ENCODE measurements at regions not wholly inside any gene's neighbourhood (a gene's known extent, or its start where the extent isn't known, plus 50 kb on each side); places are given as distances from the start of the nearest gene placed in this dataset.

DNA sequence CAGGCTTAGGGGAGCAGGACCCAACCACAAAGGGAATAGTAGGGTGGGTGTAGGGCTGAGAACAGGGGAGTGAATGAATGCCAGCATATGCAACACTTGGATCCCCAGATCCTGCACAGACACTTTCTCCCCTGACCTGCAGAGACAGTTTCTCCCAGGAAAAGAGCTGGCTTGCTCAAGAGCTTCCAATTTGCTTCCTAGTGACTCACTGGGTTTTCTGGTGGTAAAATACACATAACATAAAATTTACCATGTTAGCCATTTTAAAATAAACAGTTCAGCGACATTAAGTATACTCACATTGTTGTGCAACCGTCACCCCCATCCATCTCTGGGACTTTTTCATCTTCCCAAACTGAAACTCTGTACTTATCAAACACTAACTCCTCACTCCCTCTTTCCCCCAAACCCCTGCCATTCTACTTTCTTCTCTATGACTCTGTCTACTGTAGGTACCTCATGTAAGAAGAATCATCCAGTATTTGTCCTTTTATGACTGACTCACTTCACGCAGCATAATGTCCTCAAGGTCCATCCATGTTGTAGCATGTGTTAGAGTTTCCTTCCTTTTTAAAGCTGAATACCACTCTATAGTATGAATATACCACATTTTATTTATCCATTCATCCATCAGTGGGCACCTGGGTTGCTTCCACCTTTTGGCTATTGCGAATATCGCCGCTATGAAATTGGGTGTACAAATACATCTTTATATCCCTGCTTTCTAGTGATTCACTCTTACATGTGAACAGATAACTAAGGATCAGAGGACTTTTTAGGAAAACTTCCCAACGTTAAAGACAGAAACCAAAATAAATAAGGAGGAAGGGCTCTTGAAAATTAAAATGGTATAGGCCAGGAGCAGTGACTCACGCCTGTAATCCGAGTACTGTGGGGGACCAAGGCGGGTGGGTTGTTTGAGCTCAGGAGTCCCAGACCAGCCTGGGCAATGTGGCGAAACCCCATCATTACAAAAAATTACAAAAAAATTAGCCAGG is 95.6 kb upstream of the TJP1 start:
- intact Hi-C loops (cut with micrococcal nuclease) = no loop called here
- no peaks in the 10 kb centered on the region for H3K36me3 Mint-ChIP-seq (ENCODE audit: low read depth)
- CTCF ChIA-PET = no interaction called here
- no peak overlapping the region for H3K27ac Mint-ChIP-seq
- DNase-seq = no peak
- H3K4me1 Mint-ChIP-seq = no peaks in the 10 kb centered on the region
- no peak for ATAC-seq (ENCODE audit: low read depth)
- peaks cover 12% of the 10 kb centered on the region for H3K27me3 Mint-ChIP-seq
- H3K9me3 Mint-ChIP-seq = no peaks in the 10 kb centered on the region
- no peak overlapping the region for H3K4me3 Mint-ChIP-seq
- POLR2A ChIA-PET = no interaction called here
- TF ChIP-seq, protein P1, sequence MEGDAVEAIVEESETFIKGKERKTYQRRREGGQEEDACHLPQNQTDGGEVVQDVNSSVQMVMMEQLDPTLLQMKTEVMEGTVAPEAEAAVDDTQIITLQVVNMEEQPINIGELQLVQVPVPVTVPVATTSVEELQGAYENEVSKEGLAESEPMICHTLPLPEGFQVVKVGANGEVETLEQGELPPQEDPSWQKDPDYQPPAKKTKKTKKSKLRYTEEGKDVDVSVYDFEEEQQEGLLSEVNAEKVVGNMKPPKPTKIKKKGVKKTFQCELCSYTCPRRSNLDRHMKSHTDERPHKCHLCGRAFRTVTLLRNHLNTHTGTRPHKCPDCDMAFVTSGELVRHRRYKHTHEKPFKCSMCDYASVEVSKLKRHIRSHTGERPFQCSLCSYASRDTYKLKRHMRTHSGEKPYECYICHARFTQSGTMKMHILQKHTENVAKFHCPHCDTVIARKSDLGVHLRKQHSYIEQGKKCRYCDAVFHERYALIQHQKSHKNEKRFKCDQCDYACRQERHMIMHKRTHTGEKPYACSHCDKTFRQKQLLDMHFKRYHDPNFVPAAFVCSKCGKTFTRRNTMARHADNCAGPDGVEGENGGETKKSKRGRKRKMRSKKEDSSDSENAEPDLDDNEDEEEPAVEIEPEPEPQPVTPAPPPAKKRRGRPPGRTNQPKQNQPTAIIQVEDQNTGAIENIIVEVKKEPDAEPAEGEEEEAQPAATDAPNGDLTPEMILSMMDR (IDR thresholded peaks at IDR 0.05) = no peak

DNA sequence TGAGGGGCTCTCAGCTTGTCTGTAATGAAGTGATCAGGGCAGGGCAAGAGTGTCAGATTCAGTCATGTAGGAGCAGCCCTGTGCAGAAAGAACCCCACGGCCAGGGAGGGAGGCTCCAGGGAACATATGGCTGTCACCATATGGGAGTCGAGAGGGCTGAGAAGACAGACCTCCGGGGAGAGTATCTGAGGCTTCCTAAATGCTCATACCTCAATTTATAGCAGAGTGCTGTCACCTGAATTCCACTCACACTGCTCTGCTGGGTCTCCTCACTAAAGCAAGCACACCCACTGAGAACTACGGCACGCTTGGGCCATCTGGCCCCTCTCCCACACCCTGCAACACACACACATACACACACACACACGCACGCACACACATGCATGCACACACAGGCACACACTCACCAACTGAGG is 92.3 kb upstream of the TJP1 start:
- H3K27ac Mint-ChIP-seq = no peak overlapping the region
- ChIA-PET CTCF (no interaction called here), POLR2A (no interaction called here)
- DNase-seq (no peak), ATAC-seq (ENCODE audit: low read depth) (no peak)
- H3K4me1 Mint-ChIP-seq = no peaks in the 10 kb centered on the region
- H3K9me3 Mint-ChIP-seq = peaks cover 3% of the 10 kb centered on the region
- H3K4me3 Mint-ChIP-seq = no peak overlapping the region
- H3K36me3 Mint-ChIP-seq (ENCODE audit: low read depth) = no peaks in the 10 kb centered on the region
- H3K27me3 Mint-ChIP-seq = peaks cover 5% of the 10 kb centered on the region
- intact Hi-C loops (cut with micrococcal nuclease) = no loop called here
- TF ChIP-seq, protein P1 (IDR thresholded peaks at IDR 0.05) = no peak

DNA sequence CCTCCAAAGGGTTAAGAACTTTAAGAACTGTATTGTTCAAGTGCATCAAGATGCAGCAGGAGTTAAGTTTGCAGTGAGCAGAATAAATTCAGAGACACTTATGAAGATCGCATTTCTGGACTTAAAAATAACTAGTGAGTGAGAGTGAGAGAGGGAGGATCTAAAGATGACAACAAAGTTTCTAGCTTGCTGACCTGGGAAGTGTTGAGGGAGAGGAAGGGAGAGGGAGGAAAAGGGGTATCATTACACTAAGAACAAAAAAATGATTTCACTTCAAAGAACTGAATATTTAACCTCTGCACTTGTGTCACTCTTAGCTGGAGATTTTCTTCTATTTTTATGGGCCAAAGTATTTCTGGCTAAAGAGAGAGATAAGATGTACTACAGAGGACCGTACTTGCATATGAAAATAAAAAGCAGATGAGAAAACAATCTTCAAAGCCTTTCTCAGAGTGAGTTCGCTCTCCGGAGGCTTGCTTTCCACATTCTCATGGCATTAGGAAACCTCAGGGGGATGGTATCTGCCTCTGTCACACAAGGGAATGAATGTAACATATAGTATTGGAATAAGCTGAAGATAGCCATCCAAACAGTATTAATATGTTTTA is 91.4 kb upstream of the TJP1 start:
- Mint-ChIP-seq H3K27ac (no peak overlapping the region), H3K4me3 (no peak overlapping the region), H3K27me3 (peaks cover 3% of the 10 kb centered on the region), H3K36me3 (ENCODE audit: low read depth) (no peaks in the 10 kb centered on the region), H3K9me3 (peaks cover 3% of the 10 kb centered on the region), H3K4me1 (no peaks in the 10 kb centered on the region)
- TF ChIP-seq, protein P1 (IDR thresholded peaks at IDR 0.05) = no peak
- ATAC-seq (ENCODE audit: low read depth) = no peak
- intact Hi-C loops (cut with micrococcal nuclease) = no loop called here
- DNase-seq = no peak
- ChIA-PET CTCF (no interaction called here), POLR2A (no interaction called here)

DNA sequence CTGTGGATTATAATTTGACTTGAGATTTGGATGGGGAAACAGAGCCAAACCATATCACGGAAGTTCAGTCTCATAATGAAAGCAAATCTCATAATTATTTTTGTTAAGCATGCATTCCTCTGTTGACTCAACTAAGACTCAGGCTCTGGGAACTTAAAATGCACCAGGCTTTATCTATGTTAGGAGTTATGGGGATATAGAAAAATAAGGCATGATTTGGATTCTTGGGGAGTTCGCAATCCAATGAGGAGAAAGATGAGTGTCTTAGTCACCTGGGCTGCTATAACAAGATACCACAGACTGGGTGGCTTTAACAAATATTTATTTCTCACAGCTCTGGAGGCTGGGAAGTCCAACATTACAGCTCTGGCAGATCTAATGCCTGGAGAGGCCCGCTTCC is 89.4 kb upstream of the TJP1 start:
- no peaks in the 10 kb centered on the region for H3K27me3 Mint-ChIP-seq
- no peak overlapping the region for H3K27ac Mint-ChIP-seq
- no peak for ATAC-seq (ENCODE audit: low read depth)
- CTCF ChIA-PET = no interaction called here
- TF ChIP-seq, protein P1 (IDR thresholded peaks at IDR 0.05) = no peak
- H3K4me3 Mint-ChIP-seq = no peak overlapping the region
- no peaks in the 10 kb centered on the region for H3K36me3 Mint-ChIP-seq (ENCODE audit: low read depth)
- H3K9me3 Mint-ChIP-seq = peaks cover 3% of the 10 kb centered on the region
- POLR2A ChIA-PET = no interaction called here
- no peaks in the 10 kb centered on the region for H3K4me1 Mint-ChIP-seq
- no peak for DNase-seq
- intact Hi-C loops (cut with micrococcal nuclease) = no loop called here

DNA sequence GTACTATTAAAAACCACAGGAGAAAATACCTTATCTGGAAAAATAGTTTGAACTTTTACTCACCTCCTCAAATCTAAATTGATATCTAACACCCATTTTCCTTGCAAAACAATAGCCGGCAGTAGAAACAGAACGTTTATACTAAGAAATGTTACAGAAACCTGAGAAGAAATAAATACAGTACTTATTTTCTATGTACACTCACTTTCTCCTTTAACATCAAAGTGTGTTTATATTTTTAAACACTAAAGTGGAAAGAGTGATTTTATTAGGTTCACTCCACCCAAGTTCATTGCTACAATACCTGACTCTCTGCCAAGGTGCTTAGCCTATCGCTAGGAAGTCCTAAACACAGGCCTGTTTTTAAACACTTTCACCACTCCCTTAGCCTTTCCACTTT is 87.8 kb upstream of the TJP1 start:
- Mint-ChIP-seq H3K4me1 (no peaks in the 10 kb centered on the region), H3K9me3 (peaks cover 3% of the 10 kb centered on the region), H3K27ac (no peak overlapping the region), H3K4me3 (no peak overlapping the region), H3K36me3 (ENCODE audit: low read depth) (no peaks in the 10 kb centered on the region), H3K27me3 (no peaks in the 10 kb centered on the region)
- ATAC-seq (ENCODE audit: low read depth) (no peak), DNase-seq (no peak)
- ChIA-PET CTCF (no interaction called here), POLR2A (no interaction called here)
- intact Hi-C loops (cut with micrococcal nuclease) = no loop called here
- TF ChIP-seq, protein P1 (IDR thresholded peaks at IDR 0.05) = no peak

All from activated B cell treated with CpG ODN at 0.5 μM for 24 hours (primary cell).